Tongue (tissue), 2 donors: ENCODE measurements at regions not wholly inside any gene's neighbourhood (a gene's known extent, or its start where the extent isn't known, plus 50 kb on each side); places are given as distances from the start of the nearest gene placed in this dataset. TPM values are rescaled to one million over a fixed set of nuclear protein-coding genes. Genes with fewer than 3 reads are reported as not detected.
"Not testable (repeated sequence)": the region's sequence is repeated elsewhere in the genome, so short reads cannot be mapped to it uniquely, and the experiment has no call there.

Experiments used
- DNase-seq: peaks from one replicate; pipeline ENCODE4 v3.0.0-alpha.2; 2015
- small RNA-seq: library from RNA; depleted of rRNA; stranded (forward); fragments of <200 nt; gene quantifications from one replicate; pipeline ENCODE3, GENCODE V24; 2014; ENCODE audit warnings: low replicate concordance

DNA sequence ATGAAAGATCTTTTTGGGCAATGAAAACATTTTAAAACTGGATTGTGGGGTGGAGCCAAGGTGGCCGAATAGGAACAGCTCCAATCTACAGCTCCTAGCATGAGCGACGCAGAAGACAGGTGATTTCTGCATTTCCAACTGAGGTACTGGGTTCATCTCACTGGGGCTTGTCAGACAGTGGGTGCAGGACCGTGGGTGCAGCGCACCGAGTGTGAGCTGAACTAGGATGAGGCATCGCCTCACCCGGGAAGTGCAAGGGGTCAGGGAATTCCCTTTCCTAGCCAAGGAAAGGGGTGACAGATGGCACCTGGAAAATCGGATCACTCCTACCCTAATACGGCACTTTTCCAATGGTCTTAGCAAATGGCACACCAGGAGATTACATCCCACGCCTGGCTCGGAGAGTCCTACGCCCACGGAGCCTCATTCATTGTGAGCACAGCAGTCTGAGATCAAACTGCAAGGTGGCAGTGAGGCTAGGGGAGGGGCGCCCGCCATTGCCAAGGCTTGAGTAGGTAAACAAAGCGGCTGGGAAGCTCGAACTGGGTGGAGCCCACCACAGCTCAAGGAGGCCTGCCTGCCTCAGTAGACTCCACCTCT lies 84.3 kb upstream of the FANCL start:
- not testable (repeated sequence) for DNase-seq

GRCh38 chr2:58319481-58319880 lies 78.4 kb upstream of the FANCL start:
- no peak for DNase-seq

GRCh38 chr2:58318949-58319348 lies 77.8 kb upstream of the FANCL start:
- not testable (repeated sequence) for DNase-seq

GRCh38 chr2:58313926-58314325 lies 72.8 kb upstream of the FANCL start:
- DNase-seq, result no peak

- no peak for DNase-seq
These were observed 67.3 kb upstream of the FANCL start for GRCh38 chr2:58308435-58308834.

DNA sequence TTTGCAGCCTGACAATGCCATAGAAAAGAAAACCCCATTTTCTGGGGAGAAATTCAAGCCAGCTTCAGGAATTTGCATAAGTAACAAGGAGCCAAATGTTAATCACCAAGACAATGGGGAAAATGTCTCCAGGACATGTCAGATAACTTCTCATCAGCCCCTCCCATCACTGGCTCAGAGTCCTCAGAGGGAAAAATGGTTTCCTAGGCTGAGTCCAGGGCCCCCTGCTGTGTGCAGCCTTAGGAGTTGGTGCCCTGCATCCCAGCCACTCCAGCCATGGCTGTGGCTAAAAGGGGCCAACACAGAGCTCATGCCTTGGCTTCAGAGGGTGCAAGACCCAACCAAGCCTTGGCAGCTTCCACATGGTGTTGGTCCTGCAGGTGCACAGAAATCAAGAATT lies 63.7 kb upstream of the FANCL start:
- no peak for DNase-seq

DNA sequence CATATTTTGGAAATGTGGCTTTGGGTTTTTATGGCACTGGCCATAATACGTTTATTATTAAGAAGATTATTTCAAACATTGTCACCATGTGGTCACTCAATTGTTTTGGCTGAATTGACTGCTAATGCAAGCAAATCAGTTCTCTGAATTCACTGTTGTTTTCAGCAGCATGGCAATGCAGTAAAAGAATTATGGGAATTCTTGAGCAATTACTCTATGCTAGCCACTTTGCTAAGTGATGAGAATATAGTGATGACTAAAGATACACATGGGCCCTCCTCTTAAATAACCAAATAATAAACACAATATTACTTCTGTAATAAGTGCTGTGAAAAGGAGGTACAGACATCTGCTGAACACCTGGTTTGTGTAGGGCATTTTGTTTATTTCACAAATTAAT lies 58.0 kb upstream of the FANCL start:
- no peak for DNase-seq

- DNase-seq, result no peak
These were observed 51.9 kb upstream of the FANCL start for GRCh38 chr2:58293056-58293455.

DNA sequence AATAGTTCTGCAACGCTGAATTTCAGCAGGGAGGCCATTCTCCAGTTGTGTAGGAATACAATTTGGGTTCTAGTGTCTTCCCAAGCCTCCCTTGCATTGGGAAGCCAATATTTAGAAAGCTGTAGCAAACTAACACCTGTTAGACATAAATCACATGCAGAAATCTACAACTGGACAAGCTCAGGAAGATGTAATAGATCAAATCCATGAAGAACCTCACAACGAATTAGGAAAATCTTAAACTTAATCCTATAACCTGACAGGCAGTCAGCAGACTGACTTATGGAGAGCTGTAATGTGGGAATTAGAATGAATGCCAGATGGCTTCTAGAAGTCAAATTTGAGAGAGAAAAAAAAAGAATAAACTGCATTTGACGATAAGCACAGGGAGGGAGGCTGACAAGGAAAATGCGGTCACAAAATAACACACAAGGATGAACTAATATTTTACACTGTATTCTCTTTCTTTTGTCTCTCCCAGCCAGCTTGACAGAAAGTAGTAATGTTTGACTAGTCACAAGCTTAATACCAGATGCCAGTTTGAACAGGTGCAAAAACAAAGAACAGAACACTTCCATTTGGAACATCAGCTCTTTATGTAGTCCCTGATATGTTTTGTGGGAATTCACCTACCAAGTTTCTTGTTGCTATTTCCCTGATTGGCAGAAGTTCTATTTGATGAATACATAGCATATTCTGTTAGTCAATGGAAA lies 50.8 kb upstream of the FANCL start:
- DNase-seq, result peak; percentile 9

Small RNA genes lying in the stretch of these regions (small RNA-seq; reads per million reads assigned to genes)
- gene AC007179.3, result not detected
- not detected for gene MIR4432
- gene RNA5SP94, result not detected
- gene RNU1-32P, result not detected
- not detected for gene RNU6-508P
